ENCODE measurements at regions not wholly inside any gene's neighbourhood (a gene's known extent, or its start where the extent isn't known, plus 50 kb on each side); places are given as distances from the start of the nearest gene placed in this dataset.

- ChIA-PET POLR2A (no interaction called here), CTCF (interaction anchor here (1.9 to 2.1 kb wide), 2 partner anchors 21 to 474 kb away, joined by 6 to 13 read pairs; no protein-coding TSS in a partner anchor)
- 51% methylated on average over 3 of the region's 3 CpGs for WGBS (ENCODE audit: low lambda C conversion rate)
Measured at GRCh38 chr7:22581099-22581498, 81.1 kb upstream of the STEAP1B start.

GRCh38 chr7:22579961-22580360 lies 80.0 kb upstream of the STEAP1B start:
- Histone ChIP-seq H2AFZ (ENCODE audit: low read depth) (no peak overlapping the region), H3K4me1 (ENCODE audit: control insufficient read depth in 1 of 2, insufficient read depth in 2 of 2, low read depth in 1 of 2, low read length in 1 of 2) (peaks cover 0 to 6% of the 10 kb centered on the region in 2 experiments; a peak in 3 of 4 replicates), H3K36me3 (replicated peaks in 1 of 2; ENCODE audit: control insufficient read depth in 1 of 2, insufficient read depth in 2 of 2, low read length in 1 of 2) (no peaks in the 10 kb centered on the region), H3F3A (replicated peaks; ENCODE audit: insufficient read depth) (peaks cover 8% of the 10 kb centered on the region), H3K4me3 (ENCODE audit: low read depth in 2 of 2, low read length in 1 of 2) (no peak overlapping the region), H4K20me1 (ENCODE audit: insufficient read depth) (no peaks in the 10 kb centered on the region), H3K27ac (ENCODE audit: low read depth in 2 of 2, low read length in 1 of 2) (no peak overlapping the region), H3K79me2 (ENCODE audit: insufficient read depth) (no peaks in the 10 kb centered on the region), H3K9me2 (no peaks in the 10 kb centered on the region), H3K4me2 (no peak overlapping the region), H3K27me3 (ENCODE audit: insufficient read depth) (no peaks in the 10 kb centered on the region), H3K9ac (no peak overlapping the region), H3K9me3 (no peaks in the 10 kb centered on the region)
- WGBS (ENCODE audit: low lambda C conversion rate): 35% methylated on average over 2 of the region's 2 CpGs
- CTCF ChIA-PET: interaction anchor here (1.9 to 2.1 kb wide), 2 partner anchors 20 to 476 kb away, joined by 6 to 13 read pairs; no protein-coding TSS in a partner anchor
- DNase-seq: no peak
- POLR2A ChIA-PET: no interaction called here
- no peak for TF ChIP-seq ELF1 (IDR thresholded peaks at IDR 0.05)

More at GRCh38 chr7:22581099-22581498, 81.1 kb upstream of the STEAP1B start:
- no peaks in the 10 kb centered on the region for H3K36me3 ChIP-seq (replicated peaks in 1 of 2; ENCODE audit: control insufficient read depth in 1 of 2, insufficient read depth in 2 of 2, low read length in 1 of 2)
- H3K4me1 ChIP-seq (ENCODE audit: control insufficient read depth in 1 of 2, insufficient read depth in 2 of 2, low read depth in 1 of 2, low read length in 1 of 2): peaks cover 0 to 6% of the 10 kb centered on the region in 2 experiments; a peak in 2 of 4 replicates
- H3F3A ChIP-seq (replicated peaks; ENCODE audit: insufficient read depth): peaks cover 8% of the 10 kb centered on the region
- H3K27me3 ChIP-seq (ENCODE audit: insufficient read depth): no peaks in the 10 kb centered on the region
- H3K9me3 ChIP-seq: no peaks in the 10 kb centered on the region
- TF ChIP-seq YY1 (IDR thresholded peaks at IDR 0.05; ENCODE audit: low read depth): no peak
- no peak for TF ChIP-seq USF1 (IDR thresholded peaks at IDR 0.05; ENCODE audit: borderline replicate concordance, low read depth)
- no peak for TF ChIP-seq SMC3 (IDR thresholded peaks at IDR 0.05; ENCODE audit: low read depth, low read length)
- no peak overlapping the region for H3K4me3 ChIP-seq (ENCODE audit: low read depth in 2 of 2, low read length in 1 of 2)
- no peaks in the 10 kb centered on the region for H3K79me2 ChIP-seq (ENCODE audit: insufficient read depth)
- H3K9me2 ChIP-seq: no peaks in the 10 kb centered on the region
- DNase-seq: no peak
- H3K4me2 ChIP-seq: no peak overlapping the region
- H3K27ac ChIP-seq (ENCODE audit: low read depth in 2 of 2, low read length in 1 of 2): no peak overlapping the region
- no peaks in the 10 kb centered on the region for H4K20me1 ChIP-seq (ENCODE audit: insufficient read depth)
- H2AFZ ChIP-seq (ENCODE audit: low read depth): no peak overlapping the region
- H3K9ac ChIP-seq: no peak overlapping the region

- peak overlapping the region; percentile 4; the same call in 1 of the 2 replicates for H3K9ac ChIP-seq
- no peak overlapping the region for H2AFZ ChIP-seq (ENCODE audit: low read depth)
- no peaks in the 10 kb centered on the region for H3K9me2 ChIP-seq
- peak overlapping the region; percentile 74 to 80; a peak in 3 of 4 replicates for H3K27ac ChIP-seq (ENCODE audit: low read depth in 2 of 2, low read length in 1 of 2)
- H3K36me3 ChIP-seq (replicated peaks in 1 of 2; ENCODE audit: control insufficient read depth in 1 of 2, insufficient read depth in 2 of 2, low read length in 1 of 2): no peaks in the 10 kb centered on the region
- H3K9me3 ChIP-seq: no peaks in the 10 kb centered on the region
- H3K4me3 ChIP-seq (ENCODE audit: low read depth in 2 of 2, low read length in 1 of 2): no peak overlapping the region
- ChIA-PET POLR2A (no interaction called here), CTCF (interaction anchor here (0.7 to 4.1 kb wide), 4 partner anchors 19 to 478 kb away, joined by 3 to 20 read pairs (median 4); no protein-coding TSS in a partner anchor)
- WGBS (ENCODE audit: low lambda C conversion rate): 7% methylated on average over 5 of the region's 5 CpGs
- H3K4me2 ChIP-seq: peak overlapping the region; percentile 32; the same call in 1 of the 2 replicates
- no peak for DNase-seq
- no peaks in the 10 kb centered on the region for H3K79me2 ChIP-seq (ENCODE audit: insufficient read depth)
- H3K4me1 ChIP-seq (ENCODE audit: control insufficient read depth in 1 of 2, insufficient read depth in 2 of 2, low read depth in 1 of 2, low read length in 1 of 2): peaks cover 0 to 6% of the 10 kb centered on the region in 2 experiments; a peak in 3 of 4 replicates
- no peaks in the 10 kb centered on the region for H4K20me1 ChIP-seq (ENCODE audit: insufficient read depth)
- peaks cover 10% of the 10 kb centered on the region for H3F3A ChIP-seq (replicated peaks; ENCODE audit: insufficient read depth)
- H3K27me3 ChIP-seq (ENCODE audit: insufficient read depth): 0 out of 2 replicates have a peak, but pooled peaks cover 3% of the 10 kb centered on the region
- TF ChIP-seq SIN3A (IDR thresholded peaks at IDR 0.05; ENCODE audit: borderline replicate concordance, low read depth, low read length) (no peak), IRF3 (IDR thresholded peaks at IDR 0.05; ENCODE audit: low read depth, low read length) (no peak), NFIC (IDR thresholded peaks at IDR 0.05; ENCODE audit: borderline replicate concordance) (no peak), POLR2AphosphoS5 (IDR thresholded peaks at IDR 0.05; ENCODE audit: low read depth, low read length) (no peak), MAX (IDR thresholded peaks at IDR 0.05; ENCODE audit: low read depth) (no peak), CTCF (IDR thresholded peaks at IDR 0.05) (no peak), PBX3 (IDR thresholded peaks at IDR 0.05) (no peak), RAD21 (IDR thresholded peaks at IDR 0.05; ENCODE audit: low read length) (no peak), TAF1 (IDR thresholded peaks at IDR 0.05; ENCODE audit: borderline replicate concordance, low read depth, low read length) (no peak), RCOR1 (IDR thresholded peaks at IDR 0.05; ENCODE audit: low read length) (no peak), EP300 (IDR thresholded peaks at IDR 0.05; ENCODE audit: borderline replicate concordance in 1 of 2, low read depth in 1 of 2, low read length in 1 of 2) (no peak), GATA2 (CRISPR knock-in tag; IDR thresholded peaks at IDR 0.05) (no peak), FOXM1 (IDR thresholded peaks at IDR 0.05; ENCODE audit: low read depth) (no peak)
Measured at GRCh38 chr7:22578007-22578733, 78.2 kb upstream of the STEAP1B start.

All from SK-N-SH (cell line).